GM21717 (cell line): ENCODE measurements at regions not wholly inside any gene's neighbourhood (a gene's known extent, or its start where the extent isn't known, plus 50 kb on each side); places are given as distances from the start of the nearest gene placed in this dataset.

ENCODE experiments used
- ATAC-seq: cut with Tn5 transposase; IDR thresholded peaks from one replicate; pipeline ENCODE4 v1.9.1; 2021; ENCODE audit warnings: mild to moderate bottlenecking, moderate library complexity; ENCODE audit not compliant: unreplicated experiment

- no peak for ATAC-seq
Measured at GRCh38 chr5:174282391-174282790, 236.9 kb downstream of the NSG2 start.

GRCh38 chr5:174283211-174284005 lies 237.9 kb downstream of the NSG2 start:
- ATAC-seq: no peak

GRCh38 chr5:174284873-174285272 lies 239.4 kb downstream of the NSG2 start:
- peak; percentile 58 for ATAC-seq

GRCh38 chr5:174287761-174288160 lies 242.3 kb downstream of the NSG2 start:
- ATAC-seq: no peak

GRCh38 chr5:174288439-174288838 lies 242.9 kb downstream of the NSG2 start:
- no peak for ATAC-seq

GRCh38 chr5:174291162-174291561 lies 245.7 kb downstream of the NSG2 start:
- ATAC-seq: no peak

- ATAC-seq: no peak
Measured at GRCh38 chr5:174292348-174292747, 246.8 kb downstream of the NSG2 start.

GRCh38 chr5:174293006-174293405 lies 247.5 kb downstream of the NSG2 start:
- ATAC-seq: no peak

- ATAC-seq: no peak
Measured at GRCh38 chr5:174293481-174293880, 248.0 kb downstream of the NSG2 start.

- ATAC-seq: no peak
Measured at GRCh38 chr5:174294891-174295620, 249.6 kb downstream of the NSG2 start.

GRCh38 chr5:174295702-174296436 lies 250.4 kb downstream of the NSG2 start:
- no peak for ATAC-seq

- ATAC-seq: no peak
Measured at GRCh38 chr5:174300118-174300940, 254.8 kb downstream of the NSG2 start.

- no peak for ATAC-seq
Measured at GRCh38 chr5:174300941-174301761, 255.6 kb downstream of the NSG2 start.

- no peak for ATAC-seq
Measured at GRCh38 chr5:174301848-174302625, 256.5 kb downstream of the NSG2 start.

GRCh38 chr5:174303035-174303434 lies 257.5 kb downstream of the NSG2 start:
- ATAC-seq: no peak

GRCh38 chr5:174303437-174304045 lies 258.0 kb downstream of the NSG2 start:
- ATAC-seq: no peak

GRCh38 chr5:174305241-174305681 lies 259.8 kb downstream of the NSG2 start:
- ATAC-seq: no peak

- no peak for ATAC-seq
Measured at GRCh38 chr5:174306345-174307030, 261.0 kb downstream of the NSG2 start.
